ENCODE measurements at regions not wholly inside any gene's neighbourhood (a gene's known extent, or its start where the extent isn't known, plus 50 kb on each side); places are given as distances from the start of the nearest gene placed in this dataset.

- TF ChIP-seq POLR2AphosphoS5 (IDR thresholded peaks at IDR 0.05; ENCODE audit: low read depth, low read length) (no peak), POLR2A (IDR thresholded peaks at IDR 0.05; ENCODE audit: low read depth, low read length) (no peak)
These were observed 357.5 kb downstream of the C16orf95 start for GRCh38 chr16:86959729-86960128.

Measured in GM12892 (cell line).